ENCODE measurements at regions not wholly inside any gene's neighbourhood (a gene's known extent, or its start where the extent isn't known, plus 50 kb on each side); places are given as distances from the start of the nearest gene placed in this dataset.

DNA sequence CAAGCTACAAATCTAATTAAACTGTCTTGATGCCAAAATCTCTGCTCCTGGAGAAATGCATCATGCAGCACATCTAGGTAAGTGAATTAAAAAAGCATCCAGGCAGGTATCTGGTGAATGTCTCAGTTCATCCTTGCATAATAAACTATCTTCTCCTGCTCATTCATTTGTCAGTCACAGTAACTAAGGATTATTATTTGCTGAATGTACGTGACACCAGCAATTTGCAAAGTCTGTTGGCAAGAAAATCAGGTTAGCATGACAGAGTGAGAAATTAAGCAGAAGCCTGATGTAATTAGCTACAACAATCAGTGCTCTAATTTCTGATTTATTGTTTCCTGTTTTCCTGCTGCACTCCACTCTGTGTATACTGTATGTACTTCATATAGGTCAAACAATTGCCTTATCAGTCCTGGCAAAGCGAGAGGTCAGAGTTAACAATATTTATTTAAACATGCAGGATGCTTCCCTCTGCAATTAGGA, 213.6 kb downstream of the FBXO8 start:
- no peak overlapping the region for H3K27ac ChIP-seq
- no peaks in the 10 kb centered on the region for H3K4me1 ChIP-seq (ENCODE audit: low read depth, poor library complexity, severe bottlenecking)
- no peak overlapping the region for H3K9ac ChIP-seq
- H3K36me3 ChIP-seq (ENCODE audit: insufficient read depth), result no peaks in the 10 kb centered on the region
- no peak overlapping the region for H2AFZ ChIP-seq (ENCODE audit: low read depth)
- no peaks in the 10 kb centered on the region for H3K79me2 ChIP-seq (ENCODE audit: insufficient read depth, low read depth)
- H3K4me3 ChIP-seq (IDR thresholded peaks at IDR 0.05; ENCODE audit: insufficient read depth, low read depth, low read length), result no peak overlapping the region
- H3K27me3 ChIP-seq (ENCODE audit: insufficient read depth, low read depth), result no peaks in the 10 kb centered on the region
- TF ChIP-seq, protein P1, sequence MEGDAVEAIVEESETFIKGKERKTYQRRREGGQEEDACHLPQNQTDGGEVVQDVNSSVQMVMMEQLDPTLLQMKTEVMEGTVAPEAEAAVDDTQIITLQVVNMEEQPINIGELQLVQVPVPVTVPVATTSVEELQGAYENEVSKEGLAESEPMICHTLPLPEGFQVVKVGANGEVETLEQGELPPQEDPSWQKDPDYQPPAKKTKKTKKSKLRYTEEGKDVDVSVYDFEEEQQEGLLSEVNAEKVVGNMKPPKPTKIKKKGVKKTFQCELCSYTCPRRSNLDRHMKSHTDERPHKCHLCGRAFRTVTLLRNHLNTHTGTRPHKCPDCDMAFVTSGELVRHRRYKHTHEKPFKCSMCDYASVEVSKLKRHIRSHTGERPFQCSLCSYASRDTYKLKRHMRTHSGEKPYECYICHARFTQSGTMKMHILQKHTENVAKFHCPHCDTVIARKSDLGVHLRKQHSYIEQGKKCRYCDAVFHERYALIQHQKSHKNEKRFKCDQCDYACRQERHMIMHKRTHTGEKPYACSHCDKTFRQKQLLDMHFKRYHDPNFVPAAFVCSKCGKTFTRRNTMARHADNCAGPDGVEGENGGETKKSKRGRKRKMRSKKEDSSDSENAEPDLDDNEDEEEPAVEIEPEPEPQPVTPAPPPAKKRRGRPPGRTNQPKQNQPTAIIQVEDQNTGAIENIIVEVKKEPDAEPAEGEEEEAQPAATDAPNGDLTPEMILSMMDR (conservative IDR thresholded peaks at IDR 0.05; ENCODE audit: low read depth, low read length), result no peak
- H4K20me1 ChIP-seq (ENCODE audit: insufficient read depth), result no peaks in the 10 kb centered on the region
- no peak overlapping the region for H3K4me2 ChIP-seq

DNA sequence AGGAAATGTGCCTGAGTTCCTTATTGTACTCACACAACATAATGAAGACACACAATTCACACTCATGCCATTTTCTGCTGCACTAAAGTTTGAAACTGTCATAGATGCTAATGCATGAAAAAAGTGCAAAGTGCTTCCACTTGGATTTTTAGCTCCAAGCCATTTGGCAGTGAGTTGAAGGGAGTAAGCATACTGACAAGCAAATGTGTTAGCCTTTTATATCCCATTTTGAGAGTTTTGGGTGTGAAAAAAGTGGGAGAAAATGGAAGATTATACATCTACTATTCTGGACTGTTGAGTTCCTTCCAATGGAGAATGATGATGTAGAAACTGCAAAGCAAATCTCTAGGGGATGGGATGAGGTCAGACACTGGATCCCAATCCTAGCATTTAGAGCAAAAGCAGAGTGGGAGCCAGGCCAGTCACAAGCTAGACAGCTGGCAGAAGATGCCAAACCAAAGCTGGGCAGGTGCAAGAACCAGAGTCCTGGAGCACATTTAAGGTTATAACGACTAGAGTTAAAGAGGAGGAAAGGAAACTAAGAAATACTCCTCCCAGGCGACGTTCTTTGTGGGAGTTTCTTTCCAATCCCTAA, 216.8 kb downstream of the FBXO8 start:
- Histone ChIP-seq H4K20me1 (ENCODE audit: insufficient read depth) (no peaks in the 10 kb centered on the region), H2AFZ (ENCODE audit: low read depth) (no peak overlapping the region), H3K4me3 (IDR thresholded peaks at IDR 0.05; ENCODE audit: insufficient read depth, low read depth, low read length) (no peak overlapping the region), H3K4me2 (no peak overlapping the region), H3K27ac (no peak overlapping the region), H3K36me3 (ENCODE audit: insufficient read depth) (no peaks in the 10 kb centered on the region), H3K9ac (no peak overlapping the region), H3K27me3 (ENCODE audit: insufficient read depth, low read depth) (no peaks in the 10 kb centered on the region), H3K4me1 (ENCODE audit: low read depth, poor library complexity, severe bottlenecking) (no peaks in the 10 kb centered on the region), H3K79me2 (ENCODE audit: insufficient read depth, low read depth) (no peaks in the 10 kb centered on the region)
- TF ChIP-seq, protein P1 (conservative IDR thresholded peaks at IDR 0.05; ENCODE audit: low read depth, low read length), result no peak

DNA sequence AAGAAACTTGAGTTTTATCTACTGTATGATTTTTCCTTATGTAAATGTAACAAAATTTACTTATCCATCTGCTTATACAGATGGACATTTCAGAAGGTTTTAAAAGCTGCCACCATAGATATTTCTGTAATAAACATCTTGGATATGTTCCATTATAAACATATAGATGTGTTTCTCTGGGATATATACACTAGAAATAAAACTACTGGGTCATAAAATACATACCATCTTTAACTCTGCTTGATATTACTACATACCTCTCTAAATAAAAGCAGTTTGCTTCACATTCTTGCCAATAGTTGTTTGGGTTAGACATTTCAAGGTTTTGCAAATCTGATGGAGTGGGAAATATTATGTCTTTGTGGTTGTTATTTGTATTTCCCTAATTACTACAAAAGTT, 220.6 kb downstream of the FBXO8 start:
- TF ChIP-seq, protein P1 (conservative IDR thresholded peaks at IDR 0.05; ENCODE audit: low read depth, low read length), result no peak
- H3K4me1 ChIP-seq (ENCODE audit: low read depth, poor library complexity, severe bottlenecking), result peaks cover 7% of the 10 kb centered on the region

DNA sequence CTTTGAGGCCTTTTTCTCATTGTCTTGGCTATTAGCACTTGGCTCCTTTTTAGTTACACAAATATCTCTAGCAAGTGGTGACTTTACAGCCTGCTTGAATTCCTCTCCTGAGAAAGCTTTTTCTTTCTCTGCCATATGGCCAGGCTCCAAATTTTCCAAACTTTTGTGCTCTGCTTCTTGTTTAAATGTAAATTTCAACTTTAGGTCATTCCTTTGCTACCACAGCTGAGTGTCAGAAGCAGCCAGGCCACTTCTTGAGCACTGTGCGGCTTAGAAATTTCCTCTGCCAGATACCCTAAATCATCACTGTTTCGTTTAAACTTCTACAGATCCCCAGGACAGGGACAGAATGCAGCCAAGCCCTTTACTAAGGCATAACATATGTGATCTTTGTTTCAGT, 222.4 kb downstream of the FBXO8 start:
- Histone ChIP-seq H3K27me3 (ENCODE audit: insufficient read depth, low read depth) (no peaks in the 10 kb centered on the region), H3K36me3 (ENCODE audit: insufficient read depth) (no peaks in the 10 kb centered on the region), H3K4me2 (no peak overlapping the region), H3K79me2 (ENCODE audit: insufficient read depth, low read depth) (no peaks in the 10 kb centered on the region), H3K4me3 (IDR thresholded peaks at IDR 0.05; ENCODE audit: insufficient read depth, low read depth, low read length) (no peak overlapping the region), H4K20me1 (ENCODE audit: insufficient read depth) (no peaks in the 10 kb centered on the region), H3K4me1 (ENCODE audit: low read depth, poor library complexity, severe bottlenecking) (peaks cover 7% of the 10 kb centered on the region), H3K27ac (no peak overlapping the region), H2AFZ (ENCODE audit: low read depth) (no peak overlapping the region), H3K9ac (no peak overlapping the region)
- TF ChIP-seq, protein P1 (conservative IDR thresholded peaks at IDR 0.05; ENCODE audit: low read depth, low read length), result no peak

More for the DNA sequence above, 220.6 kb downstream of the FBXO8 start:
- Histone ChIP-seq H3K4me2 (no peak overlapping the region), H3K36me3 (ENCODE audit: insufficient read depth) (no peaks in the 10 kb centered on the region), H3K9ac (no peak overlapping the region), H3K4me3 (IDR thresholded peaks at IDR 0.05; ENCODE audit: insufficient read depth, low read depth, low read length) (no peak overlapping the region), H4K20me1 (ENCODE audit: insufficient read depth) (no peaks in the 10 kb centered on the region), H3K27ac (no peak overlapping the region), H2AFZ (ENCODE audit: low read depth) (no peak overlapping the region), H3K79me2 (ENCODE audit: insufficient read depth, low read depth) (no peaks in the 10 kb centered on the region), H3K27me3 (ENCODE audit: insufficient read depth, low read depth) (no peaks in the 10 kb centered on the region)
